ENCODE measurements at regions not wholly inside any gene's neighbourhood (a gene's known extent, or its start where the extent isn't known, plus 50 kb on each side); places are given as distances from the start of the nearest gene placed in this dataset.

- no peak for DNase-seq (ENCODE audit: low read depth)
Observed at GRCh38 chr11:19560156-19560555, 152.5 kb upstream of the NAV2 start.

GRCh38 chr11:19559746-19560145 is 152.9 kb upstream of the NAV2 start:
- no peak for DNase-seq (ENCODE audit: low read depth)

GRCh38 chr11:19558189-19558986 is 154.2 kb upstream of the NAV2 start:
- DNase-seq (ENCODE audit: low read depth): no peak

GRCh38 chr11:19557720-19558140 is 154.9 kb upstream of the NAV2 start:
- peak; percentile 27 for DNase-seq (ENCODE audit: low read depth)

- no peak for DNase-seq (ENCODE audit: low read depth)
Observed at GRCh38 chr11:19557185-19557584, 155.5 kb upstream of the NAV2 start.

- no peak for DNase-seq (ENCODE audit: low read depth)
Observed at GRCh38 chr11:19555266-19555665, 157.4 kb upstream of the NAV2 start.

- DNase-seq (ENCODE audit: low read depth): peak; percentile 54
Observed at GRCh38 chr11:19553683-19554333, 158.8 kb upstream of the NAV2 start.

- DNase-seq (ENCODE audit: low read depth): no peak
Observed at GRCh38 chr11:19552656-19553260, 159.9 kb upstream of the NAV2 start.

GRCh38 chr11:19552161-19552560 is 160.5 kb upstream of the NAV2 start:
- no peak for DNase-seq (ENCODE audit: low read depth)

GRCh38 chr11:19551457-19551856 is 161.2 kb upstream of the NAV2 start:
- DNase-seq (ENCODE audit: low read depth): no peak

- no peak for DNase-seq (ENCODE audit: low read depth)
Observed at GRCh38 chr11:19547044-19547443, 165.6 kb upstream of the NAV2 start.

- DNase-seq (ENCODE audit: low read depth): no peak
Observed at GRCh38 chr11:19546325-19546724, 166.3 kb upstream of the NAV2 start.

GRCh38 chr11:19541521-19542049 is 171.1 kb upstream of the NAV2 start:
- DNase-seq (ENCODE audit: low read depth): no peak

- DNase-seq (ENCODE audit: low read depth): no peak
Observed at GRCh38 chr11:19539861-19540260, 172.8 kb upstream of the NAV2 start.

- DNase-seq (ENCODE audit: low read depth): no peak
Observed at GRCh38 chr11:19537803-19538453, 174.7 kb upstream of the NAV2 start.

GRCh38 chr11:19536131-19536530 is 176.5 kb upstream of the NAV2 start:
- no peak for DNase-seq (ENCODE audit: low read depth)

GRCh38 chr11:19530505-19530904 is 182.1 kb upstream of the NAV2 start:
- no peak for DNase-seq (ENCODE audit: low read depth)

- no peak for DNase-seq (ENCODE audit: low read depth)
Observed at GRCh38 chr11:19526119-19526518, 186.5 kb upstream of the NAV2 start.

- no peak for DNase-seq (ENCODE audit: low read depth)
Observed at GRCh38 chr11:19525714-19526113, 186.9 kb upstream of the NAV2 start.

- DNase-seq (ENCODE audit: low read depth): no peak
Observed at GRCh38 chr11:19525276-19525675, 187.4 kb upstream of the NAV2 start.

GRCh38 chr11:19524171-19524671 is 188.4 kb upstream of the NAV2 start:
- no peak for DNase-seq (ENCODE audit: low read depth)

GRCh38 chr11:19520681-19521080 is 192.0 kb upstream of the NAV2 start:
- DNase-seq (ENCODE audit: low read depth): no peak

Data from activated gamma-delta T cell treated with anti-CD3 and anti-CD28 coated beads, Interleukin-2, amount 50 U/mL, for 16 hours (primary cell).